GM23338 (cell line): ENCODE measurements at regions not wholly inside any gene's neighbourhood (a gene's known extent, or its start where the extent isn't known, plus 50 kb on each side); places are given as distances from the start of the nearest gene placed in this dataset.

ENCODE experiments used
- CTCF ChIP-seq, 2 experiments: fragments of 200-600 bp in 1 of 2; sonication (generic) in 1 of 2; conservative IDR thresholded peaks; 2 replicates each; pipeline versions ENCODE4 v1.5.1 to v1.6.1; 2016 to 2017; ENCODE audit warnings: antibody characterized with exemption in 2 of 2, low read depth in 2 of 2, mild to moderate bottlenecking in 2 of 2, moderate library complexity in 1 of 2
- EZH2 ChIP-seq: fragments of 200-600 bp; sonication (generic); IDR thresholded peaks from one replicate; pipeline ENCODE4 v1.8.0; 2017; ENCODE audit warnings: antibody characterized with exemption, mild to moderate bottlenecking, low read depth; ENCODE audit not compliant: unreplicated experiment
- POLR2AphosphoS5 ChIP-seq: IDR thresholded peaks from 2 replicates; pipeline ENCODE4 v1.6.1; 2016; ENCODE audit warnings: antibody characterized with exemption, low read depth
- REST ChIP-seq: IDR thresholded peaks from one replicate; pipeline ENCODE4 v1.6.1; 2018; ENCODE audit warnings: antibody characterized with exemption; ENCODE audit not compliant: unreplicated experiment

DNA sequence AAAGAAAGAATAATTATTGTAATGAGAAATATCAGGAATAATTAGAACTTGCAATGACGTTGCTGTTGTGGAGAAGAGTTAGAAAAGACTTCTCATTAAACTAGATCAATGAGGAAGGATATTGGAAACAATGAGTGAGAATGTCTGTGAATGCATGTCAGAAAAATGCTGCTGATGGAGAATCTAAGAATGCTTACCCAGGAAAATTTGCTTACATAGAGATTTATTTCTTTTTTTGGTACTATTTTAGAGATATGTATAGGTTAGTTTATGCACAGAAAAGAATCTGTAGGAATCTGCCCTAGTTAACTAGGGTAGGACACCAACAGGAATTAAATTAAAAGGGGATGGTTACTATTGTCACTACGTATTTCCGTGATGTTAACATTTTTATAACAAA, 140.2 kb downstream of the USP31 start:
- TF ChIP-seq EZH2, result no peak
- no peak for TF ChIP-seq CTCF (conservative IDR thresholded peaks at IDR 0.05; ENCODE audit: low read depth in 2 of 2)
- TF ChIP-seq REST, result no peak
- no peak for TF ChIP-seq POLR2AphosphoS5
